Suppressor macrophage (primary cell): ENCODE measurements at regions not wholly inside any gene's neighbourhood (a gene's known extent, or its start where the extent isn't known, plus 50 kb on each side); places are given as distances from the start of the nearest gene placed in this dataset.

Experiments used
- DNase-seq, 4 experiments: peaks; one replicate each; pipeline ENCODE4 v3.0.0-alpha.2; 2020 to 2022

DNA sequence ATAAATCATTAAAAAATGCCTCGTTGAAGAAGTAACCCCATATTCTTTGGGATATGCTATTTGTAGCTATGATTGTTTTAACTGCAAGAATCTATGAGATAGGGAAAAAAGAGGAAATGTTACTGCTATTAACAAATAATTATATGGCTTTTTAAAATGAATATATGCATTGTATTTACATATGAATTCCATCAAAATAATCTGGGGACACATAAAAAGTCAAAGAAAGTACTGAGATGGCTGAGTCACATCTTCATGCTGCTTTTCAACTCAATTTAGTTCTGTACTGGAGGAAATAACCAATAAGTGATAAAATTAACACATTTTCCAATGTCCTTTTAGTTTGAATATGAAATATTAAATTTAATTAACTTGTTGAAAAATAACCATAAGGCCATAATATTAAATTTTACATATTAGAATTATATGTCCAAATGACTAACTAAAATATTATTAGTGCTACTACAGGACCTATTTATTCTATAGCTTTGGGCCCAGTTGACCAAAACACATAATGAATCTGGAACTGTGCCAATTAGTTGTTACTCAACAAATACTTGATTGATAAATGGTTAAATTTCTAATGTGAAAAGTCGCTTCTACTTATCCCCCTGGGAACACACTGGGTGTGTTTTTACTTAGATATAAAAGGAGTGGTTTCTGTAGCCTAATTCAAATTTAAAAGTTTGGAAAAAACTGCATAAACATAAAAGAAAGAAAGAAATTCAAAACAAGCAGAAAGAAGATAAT lies 214.6 kb upstream of the PFKP start:
- no peak for DNase-seq

GRCh38 chr10:2851566-2851965 lies 215.8 kb upstream of the PFKP start:
- no peak for DNase-seq

DNA sequence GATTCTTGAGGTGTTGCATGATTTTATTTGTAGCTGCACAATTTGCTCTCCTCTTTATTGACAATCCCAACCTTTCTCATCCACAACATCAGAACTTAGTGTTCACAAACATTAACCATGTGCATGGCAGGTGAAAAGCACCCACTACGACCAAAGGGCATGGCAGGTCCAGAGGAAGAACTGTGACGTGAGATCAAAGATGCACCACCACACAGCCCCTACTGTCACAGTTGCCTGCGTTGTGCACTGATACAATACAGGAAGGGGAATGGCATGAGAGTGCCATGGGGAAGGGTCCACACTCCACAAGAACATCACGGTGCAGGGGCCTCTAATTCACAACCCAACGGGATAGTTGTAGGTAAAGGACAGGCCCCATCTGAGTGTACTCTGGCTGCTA lies 217.1 kb upstream of the PFKP start:
- DNase-seq, result no peak

DNA sequence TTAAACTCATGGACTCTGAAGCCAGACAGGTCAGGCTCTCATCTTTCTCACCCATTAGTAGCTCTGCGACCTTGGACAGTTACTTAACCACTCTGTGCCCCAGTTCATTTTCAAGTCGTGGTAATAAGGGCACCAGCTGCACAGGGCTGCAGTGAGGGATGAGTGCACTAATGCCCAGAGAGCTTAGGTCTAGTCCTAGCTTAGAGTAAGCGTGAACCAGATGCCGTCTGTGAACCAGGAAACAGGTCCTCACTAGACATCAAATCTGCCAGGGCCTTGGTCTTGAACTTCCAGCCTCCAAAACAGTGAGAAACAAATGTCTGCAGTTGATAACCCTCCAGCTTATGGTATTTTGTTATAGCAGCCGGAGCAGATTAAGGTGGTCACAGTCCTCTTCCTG lies 222.4 kb upstream of the PFKP start:
- DNase-seq, result no peak

DNA sequence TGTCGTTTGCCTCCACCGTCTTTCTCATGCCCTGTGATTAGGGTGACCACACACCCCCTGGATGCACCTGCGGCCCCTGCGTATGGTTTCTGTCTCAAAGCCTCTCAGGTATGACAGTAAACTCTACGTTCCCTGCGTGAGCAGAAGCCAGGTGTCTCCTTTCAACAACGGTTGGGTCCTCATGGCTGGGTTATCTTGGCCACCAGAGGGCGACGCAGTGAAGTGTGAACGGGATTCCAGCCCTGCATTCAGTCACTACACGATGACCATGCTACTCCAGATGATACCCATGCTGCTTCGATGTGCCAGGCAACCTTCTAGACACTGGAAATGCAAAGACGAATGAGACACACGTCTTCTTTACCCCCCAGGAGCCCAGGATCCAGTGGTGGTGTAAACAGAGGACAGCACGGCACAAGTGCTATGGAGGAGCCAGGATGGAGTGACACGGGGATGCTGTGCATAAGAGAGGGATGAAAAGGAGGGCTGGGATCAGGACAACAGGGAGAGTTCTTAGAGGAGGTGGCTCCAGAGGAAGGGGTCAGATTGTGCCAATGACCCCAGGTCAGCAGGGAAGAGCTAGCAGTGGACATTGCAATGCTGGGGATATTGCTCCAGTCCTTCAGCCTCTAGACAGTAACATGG lies 228.1 kb upstream of the PFKP start:
- DNase-seq, result peak; percentile 48 to 77 (median 70)

DNA sequence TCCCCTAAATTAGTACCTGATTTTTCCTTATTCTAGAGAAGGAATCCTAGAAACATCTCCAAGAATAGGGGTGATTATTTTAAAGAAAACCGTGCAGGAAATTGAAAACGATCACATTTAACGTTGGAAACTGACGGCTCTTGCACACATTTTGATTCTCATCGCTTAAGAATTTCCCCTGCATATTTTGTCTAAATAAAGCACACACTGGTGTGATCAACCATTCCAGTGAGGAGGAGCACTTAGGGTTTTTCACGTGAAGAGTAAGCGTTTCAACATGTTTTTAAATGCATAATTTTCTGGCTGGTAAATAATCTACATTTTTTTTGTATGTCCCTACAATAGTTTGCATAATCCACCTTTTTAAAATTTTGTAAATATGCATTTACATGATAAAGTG lies 229.7 kb upstream of the PFKP start:
- DNase-seq, result no peak

DNA sequence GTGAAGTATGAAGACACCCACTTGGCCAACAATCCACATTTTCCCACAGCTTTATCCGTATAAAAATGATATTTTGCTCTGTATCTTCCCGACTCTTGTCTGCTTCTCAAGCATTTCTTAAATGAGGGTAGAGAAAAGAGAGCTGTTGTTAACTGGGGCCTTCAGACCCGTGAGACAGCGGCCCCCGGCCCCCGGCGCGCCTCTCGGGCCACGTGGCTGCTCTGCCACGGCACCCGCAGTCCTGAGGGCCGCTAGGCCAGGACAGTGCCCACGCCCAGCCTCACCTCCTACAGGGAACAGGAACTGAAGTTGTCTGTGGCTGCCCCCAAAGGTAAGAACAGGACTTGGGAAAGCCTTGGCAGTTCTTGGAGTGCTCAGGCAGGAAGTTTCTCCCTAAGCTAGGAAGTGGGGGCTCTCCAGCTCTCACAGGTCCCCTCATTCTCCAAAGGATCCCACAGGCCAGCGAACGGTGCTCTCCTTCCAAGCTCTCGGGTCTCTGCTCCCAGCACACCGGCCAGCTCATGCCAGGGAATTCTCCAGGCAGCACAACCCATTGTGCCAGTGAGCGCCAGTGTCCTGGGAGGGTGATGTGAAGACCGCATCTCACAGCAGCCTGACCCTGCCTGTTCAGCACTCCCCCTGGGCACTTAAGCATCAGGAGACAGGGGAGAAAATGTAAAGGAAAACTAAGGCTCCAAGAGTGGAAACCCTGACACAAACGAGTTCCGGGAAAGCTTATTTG lies 230.3 kb upstream of the PFKP start:
- DNase-seq, result no peak

DNA sequence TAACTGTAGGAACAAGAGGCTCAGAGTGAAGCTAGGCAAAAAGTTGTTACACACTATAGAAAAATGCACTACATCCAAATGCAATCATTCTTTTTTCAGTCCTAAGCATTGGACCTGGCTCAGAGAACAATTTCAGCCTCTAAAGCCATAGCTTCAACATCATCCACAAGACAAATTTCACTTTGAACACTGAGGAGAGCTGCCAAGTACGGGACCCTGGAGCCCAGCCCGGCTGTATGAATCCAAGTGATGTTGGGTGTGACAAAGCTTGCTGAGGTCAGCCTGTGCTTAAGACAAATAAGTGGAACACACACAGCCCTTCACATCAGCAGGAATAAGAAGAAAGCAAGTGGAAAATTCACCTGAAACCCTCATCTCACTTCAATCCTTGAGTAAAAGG lies 233.1 kb upstream of the PFKP start:
- DNase-seq, result no peak

DNA sequence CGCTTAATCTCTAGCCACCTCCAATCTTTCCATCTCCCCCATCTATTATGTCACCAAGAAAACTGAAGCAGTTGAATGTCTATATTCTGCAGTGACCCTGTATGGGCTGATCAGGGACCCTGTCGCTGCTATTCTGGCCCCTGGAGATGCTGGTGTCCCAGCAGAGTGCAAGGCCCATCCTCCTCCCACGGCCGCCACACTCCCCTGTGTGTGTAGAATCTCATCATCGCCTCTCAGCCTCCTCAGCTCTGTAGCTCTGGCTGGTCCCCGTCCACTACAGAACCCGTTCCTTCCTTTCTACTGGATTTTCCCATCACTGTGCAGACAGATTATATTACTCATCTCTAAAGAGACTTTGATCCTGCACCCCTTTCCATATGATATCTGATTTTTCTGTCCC lies 235.8 kb upstream of the PFKP start:
- no peak for DNase-seq

GRCh38 chr10:2828741-2829140 lies 238.6 kb upstream of the PFKP start:
- DNase-seq, result no peak

GRCh38 chr10:2826675-2827074 lies 240.7 kb upstream of the PFKP start:
- no peak for DNase-seq

GRCh38 chr10:2825841-2826240 lies 241.5 kb upstream of the PFKP start:
- no peak for DNase-seq

DNA sequence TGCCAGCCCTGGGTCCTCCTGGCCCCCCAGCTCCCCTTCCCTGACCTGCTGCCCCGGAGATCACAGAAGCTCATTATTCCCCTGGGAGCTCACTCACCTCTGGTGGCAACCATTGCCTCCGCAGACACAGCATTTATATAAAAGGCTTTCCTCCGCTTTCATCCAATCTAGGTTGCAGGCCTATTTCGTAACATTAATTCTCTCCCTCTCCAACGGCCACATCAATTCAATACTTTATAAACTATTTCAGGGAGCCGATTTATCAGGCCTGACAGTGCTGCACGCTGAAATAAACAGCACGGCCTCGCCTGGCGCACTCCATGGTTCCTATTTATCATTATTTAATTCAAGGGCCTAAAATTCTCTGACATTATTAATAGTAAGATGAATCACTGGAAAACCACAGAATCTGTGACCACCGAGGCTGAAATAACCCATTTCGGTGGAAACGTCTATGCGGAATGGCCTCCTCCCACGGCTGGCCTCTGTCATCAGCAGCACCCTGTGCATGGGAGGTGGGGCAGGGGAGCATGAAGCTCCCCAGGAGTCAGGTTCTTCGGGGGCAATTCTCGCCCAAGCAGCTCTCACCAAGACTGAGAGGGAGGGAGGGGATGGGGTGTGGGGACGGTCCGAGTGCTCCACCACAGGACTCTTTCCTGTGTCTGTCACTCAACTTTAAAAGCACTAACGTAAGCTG lies 249.3 kb upstream of the PFKP start:
- DNase-seq, result no peak

GRCh38 chr10:2813693-2814092 lies 253.7 kb upstream of the PFKP start:
- no peak for DNase-seq

DNA sequence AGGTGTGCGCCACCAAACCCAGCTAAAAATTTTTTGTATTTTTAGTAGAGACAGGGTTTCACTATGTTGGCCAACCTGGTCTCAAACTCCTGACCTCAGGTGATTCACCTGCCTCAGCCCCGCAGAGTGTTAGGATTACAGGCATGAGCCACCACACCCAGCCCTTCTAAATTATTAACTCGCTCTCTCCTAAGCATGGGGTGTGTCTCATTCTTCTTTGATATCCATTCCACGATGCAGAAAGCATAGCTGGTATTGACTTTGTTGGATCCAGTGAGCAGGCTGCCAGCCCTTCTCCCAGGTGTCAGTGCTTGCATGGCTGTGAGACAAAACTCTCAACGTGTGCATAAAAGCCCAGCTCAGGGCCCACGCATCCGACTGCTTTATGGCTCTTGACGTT lies 254.1 kb upstream of the PFKP start:
- no peak for DNase-seq

DNA sequence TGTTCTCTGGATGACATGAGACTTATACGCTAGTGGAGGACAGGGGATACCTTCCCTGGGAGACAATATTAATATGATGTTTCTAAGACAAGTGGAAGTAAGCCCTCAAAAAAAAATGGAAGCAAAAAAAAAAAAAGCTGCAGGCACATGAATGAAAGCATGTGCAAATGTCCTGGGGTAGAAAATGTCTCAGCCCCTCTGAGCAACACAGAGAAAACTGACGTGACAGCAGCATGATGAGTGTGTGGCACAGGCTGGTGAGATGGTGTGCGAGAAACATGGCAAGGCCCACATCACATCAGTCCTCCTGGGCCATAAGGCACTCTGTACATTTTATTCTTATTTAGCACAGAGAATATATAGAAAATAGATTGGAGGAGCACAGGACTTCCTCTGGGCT lies 254.7 kb upstream of the PFKP start:
- no peak for DNase-seq

DNA sequence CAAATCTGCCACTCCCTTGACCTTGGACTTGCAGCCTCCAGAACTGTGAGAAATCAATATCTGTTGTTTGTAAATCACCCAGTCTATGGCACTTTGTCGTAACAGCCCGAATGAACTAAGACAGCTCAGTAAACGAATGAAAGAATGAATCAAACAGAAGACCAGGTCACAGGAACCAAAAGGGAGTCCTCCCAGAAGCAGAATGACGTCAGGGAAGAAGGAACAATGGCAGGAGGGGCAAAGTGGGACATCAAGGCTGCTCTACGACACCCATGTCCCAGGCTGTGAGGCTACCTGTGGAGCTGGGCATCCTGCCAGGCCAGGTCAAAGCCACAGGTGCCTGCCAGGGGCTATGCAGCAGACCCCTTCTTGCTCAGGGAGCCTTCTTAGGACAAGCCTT lies 267.2 kb upstream of the PFKP start:
- no peak for DNase-seq

GRCh38 chr10:2798336-2799022 lies 268.9 kb upstream of the PFKP start:
- no peak for DNase-seq

GRCh38 chr10:2791774-2792443 lies 275.4 kb upstream of the PFKP start:
- DNase-seq, result no peak

DNA sequence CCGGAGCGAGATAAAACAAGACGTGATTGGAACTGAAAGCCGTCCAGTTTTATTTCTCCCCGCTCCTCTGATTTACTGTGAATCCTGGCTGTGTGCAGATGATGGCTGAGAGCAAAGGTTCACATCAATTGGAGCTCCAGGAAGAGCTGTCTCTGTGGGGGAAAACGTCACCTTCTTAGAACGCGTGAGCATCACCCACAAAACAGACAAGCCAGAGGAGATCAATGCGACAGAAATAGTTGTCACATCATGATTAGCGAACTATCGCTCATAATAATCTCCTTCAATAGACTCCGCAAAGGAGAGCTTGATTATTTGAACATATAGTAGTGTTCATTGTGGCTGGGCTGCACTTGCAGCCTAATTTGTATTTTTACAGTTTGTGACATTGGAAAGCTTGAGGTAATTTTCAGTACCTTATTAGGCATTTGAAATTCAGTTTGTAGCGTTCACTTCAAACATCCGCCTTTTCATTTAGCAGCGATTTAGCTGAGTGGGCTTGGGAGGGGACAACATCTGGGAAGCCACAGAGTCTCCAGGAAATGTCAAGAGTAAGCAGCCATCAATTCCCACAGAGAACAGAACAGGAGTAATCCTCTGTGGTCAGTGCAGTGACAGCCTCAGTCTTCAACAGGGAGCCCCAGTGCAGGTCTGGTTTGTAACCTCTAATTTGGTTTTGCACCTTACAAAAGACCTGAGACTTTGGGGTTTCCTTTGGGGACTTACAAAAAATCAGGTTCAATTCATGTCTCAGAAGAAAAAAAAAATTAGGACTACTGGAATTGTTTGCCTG lies 276.8 kb upstream of the PFKP start:
- DNase-seq, result no peak

GRCh38 chr10:2786251-2786650 lies 281.1 kb upstream of the PFKP start:
- DNase-seq, result no peak
